ENCODE measurements at regions not wholly inside any gene's neighbourhood (a gene's known extent, or its start where the extent isn't known, plus 50 kb on each side); places are given as distances from the start of the nearest gene placed in this dataset.

DNA sequence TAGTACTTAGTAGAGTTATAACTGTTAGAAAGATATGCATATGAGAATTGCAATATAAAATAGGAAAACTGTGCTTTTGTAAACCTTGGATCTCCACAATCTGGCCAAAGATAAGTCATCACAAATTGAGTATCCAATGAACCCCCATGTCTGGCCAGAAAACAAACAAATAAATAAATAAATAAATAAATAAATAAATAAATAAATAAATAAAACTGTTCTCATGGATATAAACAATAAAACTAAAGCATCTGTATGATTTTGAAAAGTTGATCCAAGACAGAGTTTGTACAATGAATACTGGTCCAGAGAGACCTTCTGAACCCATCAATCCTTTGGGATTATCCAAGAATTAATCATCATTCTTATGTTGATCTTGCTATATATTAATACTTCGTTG, 367.6 kb upstream of the CDH9 start:
- no peak for FAIRE-seq

DNA sequence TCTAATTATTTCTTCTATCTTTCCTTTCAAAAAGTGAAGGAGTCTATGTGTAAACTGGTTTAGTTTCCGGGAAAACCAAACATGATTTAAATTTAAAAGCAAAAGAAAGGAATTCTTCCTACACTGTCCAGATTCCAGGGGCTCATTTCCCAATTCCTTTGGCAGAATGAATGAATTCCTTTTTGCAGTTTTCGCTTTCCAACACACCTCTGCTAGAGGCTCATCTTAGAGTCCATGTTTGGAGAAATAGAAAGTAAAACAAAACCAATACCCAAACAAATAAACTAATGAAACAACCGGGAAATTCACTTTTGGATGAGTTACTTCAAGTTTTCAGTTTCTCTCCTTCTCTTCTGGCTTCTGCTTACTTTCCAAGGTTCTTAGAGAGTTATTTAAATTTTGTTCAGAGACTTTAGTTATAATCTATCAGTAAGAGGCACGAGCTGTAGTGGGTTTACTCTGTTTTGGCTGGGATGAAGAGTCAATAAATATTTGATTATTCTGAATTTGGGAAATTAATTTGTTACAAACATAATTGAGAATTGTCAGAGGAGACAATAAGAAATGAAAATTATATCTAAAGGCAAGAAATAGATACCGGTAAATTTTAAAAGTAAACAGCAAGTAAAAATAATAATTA, 365.0 kb upstream of the CDH9 start:
- no peak for FAIRE-seq

DNA sequence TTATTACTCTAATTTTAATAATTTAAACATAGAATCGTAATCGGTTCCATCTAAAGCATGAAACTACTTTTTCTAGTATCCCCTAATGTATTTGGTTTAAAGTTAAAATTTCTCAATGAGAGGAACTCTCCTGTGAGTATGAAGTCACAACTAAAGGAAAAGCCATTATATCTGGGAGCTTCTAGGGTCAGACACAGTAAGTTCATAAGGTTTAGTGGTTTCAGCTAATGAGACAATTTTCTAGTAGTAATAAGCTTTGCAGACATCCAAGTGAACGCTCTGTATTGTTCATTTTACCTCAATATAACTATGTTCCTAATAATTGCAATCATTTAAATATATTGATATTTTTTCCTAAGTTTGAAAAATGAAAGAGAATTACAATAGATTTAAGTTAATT, 364.4 kb upstream of the CDH9 start:
- no peak for FAIRE-seq

DNA sequence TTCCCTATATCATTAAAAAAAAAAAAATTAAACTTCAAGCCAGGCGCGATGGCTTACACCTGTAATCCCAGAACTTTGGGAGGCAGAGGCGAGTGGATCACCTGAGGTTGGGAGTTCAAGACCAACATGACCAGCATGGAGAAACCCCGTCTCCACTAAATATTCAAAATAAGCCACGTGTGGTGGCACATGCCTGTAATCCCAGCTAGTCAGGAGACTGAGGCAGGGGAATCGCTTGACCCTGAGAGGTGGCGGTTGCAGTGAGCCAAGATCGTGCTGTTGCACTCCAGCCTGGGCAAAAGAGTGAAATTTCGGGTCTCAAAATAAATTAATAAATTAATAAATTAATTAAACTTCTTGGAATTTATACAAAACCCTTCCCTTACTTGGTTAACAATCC, 358.6 kb upstream of the CDH9 start:
- FAIRE-seq, result no peak

DNA sequence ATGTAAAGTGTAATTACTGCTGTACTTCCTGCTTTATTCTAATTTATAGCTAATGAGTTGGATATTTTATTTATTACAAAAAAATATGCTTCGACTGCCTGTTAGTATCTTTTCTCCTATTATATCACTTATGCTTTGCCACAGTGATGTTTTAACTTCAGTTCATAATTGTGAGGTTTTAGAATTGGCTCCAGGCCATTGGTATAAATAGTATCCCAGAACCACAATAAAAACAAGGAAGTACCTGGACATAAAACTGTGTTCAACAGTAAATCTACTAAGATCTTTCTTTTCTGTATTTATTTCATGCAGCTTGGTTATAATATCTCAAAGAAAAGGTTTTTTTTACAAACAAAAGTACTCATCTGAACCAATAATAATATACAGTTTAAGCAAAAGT, 354.3 kb upstream of the CDH9 start:
- FAIRE-seq, result no peak

DNA sequence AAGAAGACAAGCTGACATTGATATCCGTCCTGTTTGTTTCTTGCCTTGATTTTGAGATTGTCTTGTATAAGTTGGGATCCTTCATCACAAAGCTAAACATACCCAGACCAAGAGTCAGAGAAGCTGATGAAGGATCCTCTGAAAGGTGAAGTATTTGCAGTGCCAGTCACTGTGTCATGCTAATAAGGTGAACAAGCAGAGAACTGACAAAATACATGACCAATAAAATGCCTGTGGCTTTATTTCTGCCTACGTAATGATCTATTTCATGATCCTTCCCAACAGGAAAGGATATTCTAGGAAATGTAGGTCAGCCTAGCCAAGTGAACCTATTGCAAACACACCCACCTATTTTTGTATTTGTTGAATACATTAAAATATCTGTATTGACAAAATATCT, 351.3 kb upstream of the CDH9 start:
- no peak for FAIRE-seq

DNA sequence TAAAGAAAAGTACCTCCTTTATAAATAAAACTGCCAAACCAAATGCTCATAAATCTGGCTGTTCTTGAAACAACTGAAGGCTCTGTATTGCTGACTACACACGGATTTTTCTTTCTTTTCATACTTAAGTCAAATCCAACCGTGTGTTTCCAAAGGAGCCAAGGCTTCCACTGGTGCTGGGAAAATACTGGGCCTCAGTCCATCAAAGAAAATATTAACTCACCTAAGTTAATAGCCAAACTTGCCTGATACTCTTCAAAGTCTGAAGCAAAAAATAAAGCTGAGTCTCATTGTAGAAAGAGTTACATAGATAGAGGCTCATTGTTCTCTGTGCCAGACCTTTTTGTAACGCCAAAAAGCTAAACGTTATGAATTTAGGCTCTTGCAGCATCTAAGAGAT, 350.4 kb upstream of the CDH9 start:
- no peak for FAIRE-seq

DNA sequence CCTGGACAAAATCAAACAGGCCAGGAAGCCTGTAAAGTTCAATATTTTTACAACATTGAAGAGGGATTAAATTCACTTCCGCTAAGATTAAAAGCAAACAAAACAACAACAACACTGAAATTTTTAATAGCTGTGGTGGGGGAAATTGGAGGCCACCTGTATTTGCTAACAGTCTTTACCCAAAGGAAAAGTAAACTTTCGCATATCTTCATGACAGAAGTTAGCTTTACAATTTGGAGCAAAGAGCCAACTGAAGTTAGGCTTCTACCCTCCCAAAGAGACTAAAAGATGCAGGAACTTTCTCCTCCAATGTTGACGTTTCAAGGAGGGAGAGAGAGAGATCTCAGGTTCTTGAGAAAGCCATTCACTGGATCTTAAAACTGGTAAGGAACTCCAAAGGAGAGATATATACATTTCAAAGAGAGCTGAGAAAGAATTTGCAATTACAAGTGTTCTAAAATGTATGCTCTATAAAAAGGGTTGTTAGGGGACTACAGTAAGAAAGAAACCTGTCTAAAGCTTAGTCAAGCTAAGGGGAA, 349.2 kb upstream of the CDH9 start:
- no peak for FAIRE-seq

DNA sequence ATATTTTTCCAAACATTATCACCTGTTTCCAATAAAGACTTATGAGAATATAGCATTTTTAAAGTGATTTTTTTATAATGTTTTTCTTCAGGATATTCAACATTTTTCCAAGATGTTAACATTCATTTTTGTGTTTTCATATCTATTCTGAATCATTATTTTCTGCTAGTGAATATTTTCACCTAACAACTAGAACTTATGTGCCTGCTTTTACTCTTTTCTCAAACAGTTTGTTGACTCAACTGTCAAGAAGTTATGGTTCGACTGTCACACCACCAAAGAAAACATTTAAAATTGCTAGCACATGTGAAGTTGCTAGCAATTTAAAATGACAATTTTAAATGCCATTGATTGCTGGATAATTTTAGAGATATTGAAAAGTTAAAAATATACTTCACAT, 343.3 kb upstream of the CDH9 start:
- FAIRE-seq, result no peak

DNA sequence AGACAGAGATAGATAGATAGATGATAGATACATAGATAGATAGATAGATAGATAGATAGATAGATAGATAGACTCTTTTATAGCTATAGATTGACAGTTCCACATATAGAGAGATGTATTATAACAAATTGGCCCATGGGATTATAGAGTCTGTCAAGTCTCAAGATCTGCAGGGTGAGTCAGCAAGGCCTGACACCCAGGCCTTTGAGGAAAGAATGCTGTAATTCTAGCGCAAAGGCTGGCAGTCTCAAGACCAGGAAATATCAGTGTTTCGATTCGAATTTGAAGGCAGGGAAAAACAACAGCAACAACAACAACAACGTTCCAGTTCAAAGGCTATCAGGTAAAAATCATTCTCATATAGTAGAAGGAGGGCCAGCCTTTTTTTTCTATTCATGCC, 339.2 kb upstream of the CDH9 start:
- no peak for FAIRE-seq

DNA sequence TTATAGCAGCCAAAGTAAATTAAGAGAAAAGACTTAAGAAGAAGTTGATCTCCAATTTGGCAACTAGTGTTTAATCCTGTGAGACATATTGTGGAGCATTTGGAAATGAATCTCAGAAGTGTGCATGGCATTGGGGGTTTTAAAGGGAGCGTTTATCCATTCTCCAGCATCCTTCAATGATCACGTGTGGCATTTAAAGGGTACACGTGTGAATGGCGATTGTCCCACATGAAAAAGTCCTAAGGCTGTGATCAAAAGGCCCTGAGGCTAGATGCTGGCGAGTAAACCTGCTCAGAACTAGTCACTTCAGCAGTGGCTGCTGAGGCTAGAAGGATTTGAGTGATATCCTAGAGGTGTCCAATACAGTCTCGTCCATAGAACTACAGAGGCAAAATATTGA, 315.6 kb upstream of the CDH9 start:
- no peak for FAIRE-seq

DNA sequence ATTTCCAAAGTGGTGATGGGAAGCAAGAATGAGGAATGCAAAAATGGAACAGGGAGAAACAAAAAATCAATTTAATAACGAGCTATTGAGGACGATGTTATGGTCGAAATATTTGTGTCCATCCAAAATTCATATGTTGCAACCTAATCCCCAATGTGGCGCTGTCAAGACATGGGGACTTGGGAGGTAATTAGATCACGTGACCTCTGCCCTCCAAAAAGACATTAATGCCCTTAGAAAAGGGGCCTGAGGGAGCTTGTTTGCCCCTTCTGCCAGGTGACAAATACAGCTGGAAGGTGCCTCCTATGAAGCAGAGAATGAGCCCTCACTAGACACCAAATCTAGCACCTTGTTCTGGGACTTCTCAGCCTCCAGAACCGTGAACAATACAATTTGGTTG, 315.2 kb upstream of the CDH9 start:
- FAIRE-seq, result no peak

DNA sequence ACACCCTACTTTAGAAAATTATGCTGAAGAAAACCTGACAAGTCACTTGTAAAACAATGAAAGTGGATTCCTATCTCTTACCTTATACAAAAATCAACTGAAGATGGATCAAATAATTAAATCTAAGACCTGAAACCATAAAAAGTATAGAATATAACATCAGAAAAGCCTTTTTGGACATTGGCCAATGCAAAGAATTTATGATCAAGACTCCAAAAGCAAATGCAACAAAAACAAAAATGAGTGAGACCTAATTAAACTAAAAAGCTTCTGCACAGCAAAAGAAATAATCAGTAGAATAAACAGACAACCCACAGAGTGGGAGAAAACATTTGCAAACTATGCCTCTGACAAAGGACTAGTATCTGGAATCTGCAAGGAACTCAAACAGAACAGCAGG, 303.0 kb upstream of the CDH9 start:
- no peak for FAIRE-seq

DNA sequence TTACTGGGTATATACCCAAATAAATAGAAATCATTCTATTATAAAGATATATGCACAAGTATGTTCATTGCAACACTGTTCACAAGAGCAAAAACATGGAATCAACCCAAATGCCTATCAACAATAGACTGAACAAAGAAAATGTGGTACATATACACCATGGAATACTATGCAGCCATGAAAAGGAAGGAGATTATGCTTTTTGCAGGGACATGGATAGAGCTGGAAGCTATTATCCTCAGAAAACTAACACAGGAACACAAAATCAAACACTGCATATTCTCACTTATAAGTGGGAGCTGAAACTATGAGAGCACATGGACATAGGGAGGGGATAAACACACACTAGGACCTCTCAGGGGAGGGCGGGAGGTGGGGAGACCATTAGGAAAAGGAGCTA, 298.4 kb upstream of the CDH9 start:
- no peak for FAIRE-seq

DNA sequence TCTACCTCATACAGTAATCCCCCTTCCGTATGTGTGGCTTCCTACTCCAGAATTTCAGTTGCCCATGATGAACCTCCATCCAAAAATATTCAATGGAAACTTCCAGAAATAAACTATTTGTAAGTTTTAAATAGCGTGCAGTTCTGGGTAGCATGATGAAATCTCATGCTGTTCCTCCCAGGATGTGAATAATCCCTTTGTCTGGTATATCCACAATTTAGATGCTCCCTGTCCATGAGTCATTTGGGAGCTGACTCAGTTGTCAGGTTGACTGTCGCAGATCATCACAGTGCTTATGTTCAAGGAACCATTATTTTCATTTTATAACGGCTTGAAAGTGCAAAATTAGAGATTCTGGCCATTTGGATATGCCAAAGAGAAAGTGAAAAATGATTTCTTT, 290.1 kb upstream of the CDH9 start:
- FAIRE-seq, result no peak

DNA sequence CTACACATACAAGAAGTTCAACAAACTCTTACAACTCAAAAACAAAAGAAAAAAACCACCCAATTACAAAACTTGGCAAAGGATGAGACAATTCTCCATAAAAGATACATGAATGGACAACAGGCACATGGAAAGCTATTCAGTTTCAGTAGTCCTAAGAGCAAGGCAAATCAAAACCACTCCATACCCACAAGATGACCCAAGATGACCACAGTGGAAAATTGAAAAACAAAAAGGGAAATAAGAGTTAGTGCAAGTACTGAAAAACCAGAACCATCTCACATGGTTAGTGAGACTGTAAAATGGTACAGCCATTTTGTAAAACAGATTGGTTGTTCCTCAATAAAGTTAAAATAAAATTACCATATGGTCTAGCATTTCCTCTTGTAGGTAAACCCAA, 287.1 kb upstream of the CDH9 start:
- FAIRE-seq, result no peak

DNA sequence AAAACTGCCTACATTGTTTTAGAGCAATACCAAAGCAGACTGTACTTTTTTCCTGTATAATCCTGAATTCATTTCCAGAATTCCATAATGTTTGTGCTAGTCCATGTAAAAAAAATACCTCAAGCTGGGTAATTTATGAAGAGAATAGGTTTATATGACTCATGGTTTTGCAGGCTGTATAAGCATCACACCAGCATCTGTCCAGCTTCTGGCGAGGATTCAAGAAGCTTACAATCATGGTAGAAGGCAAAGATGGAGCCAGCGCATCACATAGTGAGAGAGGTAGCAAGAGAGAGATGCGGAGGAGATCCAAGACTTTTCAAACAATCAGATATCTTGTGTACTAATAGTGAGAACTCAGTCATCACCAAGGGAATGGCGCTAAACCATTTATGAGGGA, 280.3 kb upstream of the CDH9 start:
- FAIRE-seq, result no peak

DNA sequence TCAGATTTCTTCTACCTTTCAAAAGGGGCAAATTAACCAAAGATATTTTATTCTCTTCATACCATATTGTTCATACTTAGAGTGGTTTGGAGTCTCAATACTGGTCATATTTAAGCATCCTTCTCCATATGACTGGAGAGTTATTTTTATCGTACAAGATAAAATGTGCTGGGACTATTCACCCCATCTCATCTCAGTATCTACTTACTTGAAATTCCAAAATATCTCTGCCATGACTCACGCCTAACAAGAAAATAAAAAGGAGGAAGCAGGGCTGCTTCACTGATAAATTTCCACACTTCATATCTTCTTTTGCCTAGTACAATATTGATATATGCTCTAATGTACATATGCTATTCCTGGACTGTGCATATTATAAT, 277.9 kb upstream of the CDH9 start:
- FAIRE-seq, result no peak

DNA sequence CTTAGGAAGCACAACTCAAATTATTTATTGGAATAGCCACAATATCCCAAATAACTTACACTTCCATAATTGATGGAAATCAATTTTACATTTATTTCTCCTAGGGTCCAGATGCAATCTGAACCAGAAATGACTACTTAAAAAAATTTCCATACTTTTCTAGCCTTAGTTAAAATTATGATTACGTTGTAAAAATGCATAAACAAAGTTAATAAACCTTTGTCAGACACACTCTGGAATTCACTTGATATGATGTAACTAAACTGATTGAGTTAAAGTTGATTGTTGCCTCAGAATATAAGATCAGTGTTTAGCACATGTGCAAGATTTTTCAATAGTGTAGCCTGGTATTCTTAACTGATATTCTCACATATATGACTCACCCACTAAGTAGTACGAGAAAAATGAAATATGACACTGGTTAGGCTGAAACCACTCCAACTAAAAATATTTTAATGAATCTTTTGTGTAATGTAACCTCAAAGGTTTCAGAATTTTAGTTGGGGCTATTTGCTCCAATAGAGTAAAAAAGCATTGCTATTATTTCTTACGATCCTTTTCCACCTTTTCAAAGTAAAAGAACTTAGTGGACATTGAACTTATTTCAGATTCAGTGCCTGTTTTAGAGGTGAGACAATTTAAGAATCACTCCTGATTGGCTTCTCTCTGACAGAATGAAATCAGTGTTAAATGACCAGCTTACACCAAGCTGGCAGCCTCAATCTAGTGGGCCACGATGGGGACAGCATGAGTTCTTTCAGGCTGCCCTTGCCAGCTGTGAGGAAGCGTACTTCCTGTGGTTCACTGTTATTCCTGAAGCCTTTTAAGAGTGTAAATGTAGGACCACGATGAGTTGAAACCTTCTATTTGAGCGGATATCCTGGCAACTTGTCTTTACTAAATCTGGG, 277.2 kb upstream of the CDH9 start:
- FAIRE-seq, result no peak

DNA sequence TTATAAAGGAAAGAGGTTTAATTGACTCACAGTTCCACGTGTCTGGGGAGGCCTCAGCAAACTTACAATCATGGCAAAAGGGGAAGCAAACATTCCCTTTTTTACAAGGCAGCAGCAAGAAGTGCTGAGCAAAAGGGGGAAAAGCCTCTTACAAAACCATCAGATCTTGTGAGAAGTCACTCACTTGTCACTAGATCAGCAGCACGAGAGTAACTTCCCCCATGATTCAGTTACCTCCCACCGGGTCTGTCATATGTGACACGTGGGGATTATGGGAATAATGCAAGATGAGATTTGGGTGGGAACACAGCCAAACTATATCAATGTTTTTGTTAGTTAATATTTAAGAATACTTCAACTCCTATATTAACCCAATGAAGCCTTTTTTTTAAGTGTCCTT, 275.2 kb upstream of the CDH9 start:
- FAIRE-seq, result no peak

DNA sequence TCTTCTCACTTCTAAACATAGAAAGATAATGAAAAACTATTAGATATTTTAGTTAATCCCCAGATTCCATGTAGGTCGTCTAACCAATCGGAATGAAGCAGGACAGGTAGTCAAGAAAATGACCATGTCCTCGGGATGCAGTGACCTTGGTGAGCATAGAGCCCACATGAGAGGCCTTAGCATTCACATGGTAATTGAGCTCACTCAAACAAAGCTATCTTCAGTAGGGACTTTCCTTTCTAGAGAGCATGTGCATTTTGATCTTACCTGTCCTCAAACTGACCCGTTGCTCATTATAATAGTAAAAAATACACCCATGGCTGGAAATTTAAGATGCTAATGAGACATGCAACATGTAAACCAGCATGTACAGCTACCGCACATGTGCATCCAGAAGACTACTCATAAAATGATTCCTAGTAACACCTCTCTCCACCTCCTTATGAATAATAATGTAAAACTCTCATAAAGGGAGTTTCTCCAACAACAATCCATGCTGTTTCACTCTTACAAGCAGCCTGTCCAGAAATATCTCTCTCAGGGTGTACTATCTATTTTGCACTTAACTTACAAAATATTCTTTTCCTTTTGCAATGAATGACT, 274.0 kb upstream of the CDH9 start:
- FAIRE-seq, result no peak

DNA sequence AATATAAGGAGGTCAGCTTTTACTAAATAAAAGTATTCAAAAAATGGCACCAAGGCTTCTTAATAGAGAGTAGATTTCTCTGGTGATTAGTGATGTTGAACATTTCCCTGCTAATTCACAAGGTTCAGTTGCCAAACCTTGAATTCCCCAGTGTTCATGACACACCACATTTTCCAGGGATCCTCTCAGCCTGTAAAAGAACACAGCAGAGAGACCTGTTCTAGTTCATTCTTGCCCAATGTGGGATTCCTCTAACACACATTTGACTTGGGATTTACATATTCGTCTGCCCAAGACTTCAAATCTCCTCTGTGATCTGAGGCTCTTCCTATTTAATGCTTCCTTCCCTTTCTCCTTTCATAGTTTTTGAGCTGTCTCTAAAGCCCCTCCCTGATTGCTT, 273.2 kb upstream of the CDH9 start:
- no peak for FAIRE-seq

DNA sequence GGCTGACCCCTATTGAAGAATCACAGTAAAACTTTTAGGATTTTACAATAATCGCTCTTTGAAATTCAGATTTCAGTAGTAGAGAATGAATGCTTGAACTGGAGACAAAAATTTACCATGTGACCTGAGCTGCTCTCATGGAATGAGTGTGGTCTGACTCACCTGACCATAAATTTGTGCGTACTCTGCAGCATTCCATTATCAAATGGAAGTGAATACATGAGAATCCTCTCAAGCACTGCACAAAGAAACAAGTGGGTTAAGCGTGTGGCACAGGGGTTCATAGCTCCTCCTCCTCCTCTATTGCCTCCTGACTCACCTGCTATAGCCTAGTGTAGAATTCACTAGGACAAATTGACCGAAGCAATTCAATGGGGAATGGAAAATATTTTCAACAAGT, 269.8 kb upstream of the CDH9 start:
- no peak for FAIRE-seq

DNA sequence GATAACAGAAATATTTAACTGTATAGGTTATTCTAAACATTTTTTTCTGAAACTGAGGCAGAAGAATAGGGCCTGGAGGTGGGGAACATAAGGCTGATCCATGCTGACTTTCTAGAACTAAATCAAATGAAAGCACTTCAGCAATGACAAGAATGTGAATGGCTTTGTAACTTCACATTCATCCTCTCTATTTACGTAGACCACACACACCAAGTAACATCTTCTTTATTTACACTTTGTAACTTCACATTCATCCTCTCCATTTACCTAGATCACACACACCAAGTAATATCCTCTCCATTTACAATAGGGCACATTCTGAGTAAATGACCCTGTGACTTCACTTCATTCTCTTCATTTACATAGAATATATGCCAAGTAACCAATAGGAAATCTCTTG, 251.8 kb upstream of the CDH9 start:
- FAIRE-seq, result no peak

Data from G401.6 (cell line).